ENCODE measurements at regions not wholly inside any gene's neighbourhood (a gene's known extent, or its start where the extent isn't known, plus 50 kb on each side); places are given as distances from the start of the nearest gene placed in this dataset.
"Not testable (repeated sequence)": the region's sequence is repeated elsewhere in the genome, so short reads cannot be mapped to it uniquely, and the experiment has no call there.

GRCh38 chr18:38243291-38243690 lies 677.7 kb upstream of the CELF4 start:
- no peak for DNase-seq

GRCh38 chr18:38241736-38242135 lies 676.1 kb upstream of the CELF4 start:
- DNase-seq, result no peak

DNA sequence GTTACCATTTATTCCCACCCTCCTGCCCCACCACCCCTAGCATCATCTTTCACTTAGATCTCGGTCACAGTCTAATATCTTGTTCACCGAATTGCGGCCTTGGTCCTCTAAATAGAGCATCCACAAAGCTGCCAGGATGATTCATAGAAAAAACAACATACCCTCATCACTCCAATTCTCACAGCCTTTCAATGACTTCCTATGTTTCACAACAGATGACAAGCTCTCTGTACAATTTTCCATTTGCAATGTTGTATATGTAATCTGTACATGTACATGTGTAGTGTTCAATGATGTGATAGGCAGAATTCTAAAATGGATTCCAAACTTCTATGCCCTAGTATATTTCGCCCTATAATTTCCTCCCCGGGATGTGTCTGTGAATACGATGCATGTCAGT lies 675.6 kb upstream of the CELF4 start:
- no peak for DNase-seq

GRCh38 chr18:38239606-38240005 lies 674.0 kb upstream of the CELF4 start:
- no peak for DNase-seq

DNA sequence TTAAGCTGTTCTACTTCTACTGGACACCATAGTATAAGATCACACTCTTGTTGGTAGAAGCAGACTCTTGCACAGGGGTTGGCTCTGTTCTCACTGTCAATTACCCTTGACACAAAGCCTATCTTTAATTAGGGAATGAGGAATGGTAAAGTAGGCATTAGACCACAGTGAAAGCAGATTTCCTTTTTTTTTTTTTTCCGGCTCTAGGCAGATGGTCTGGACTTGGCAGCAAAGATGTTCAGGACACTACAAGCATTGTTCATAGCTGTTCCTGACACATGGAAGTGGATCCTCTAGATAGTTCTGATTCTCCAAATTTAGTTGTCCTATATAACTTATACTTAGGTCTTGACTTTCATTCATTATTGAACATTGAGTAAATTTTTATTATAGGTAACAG lies 672.2 kb upstream of the CELF4 start:
- no peak for DNase-seq

DNA sequence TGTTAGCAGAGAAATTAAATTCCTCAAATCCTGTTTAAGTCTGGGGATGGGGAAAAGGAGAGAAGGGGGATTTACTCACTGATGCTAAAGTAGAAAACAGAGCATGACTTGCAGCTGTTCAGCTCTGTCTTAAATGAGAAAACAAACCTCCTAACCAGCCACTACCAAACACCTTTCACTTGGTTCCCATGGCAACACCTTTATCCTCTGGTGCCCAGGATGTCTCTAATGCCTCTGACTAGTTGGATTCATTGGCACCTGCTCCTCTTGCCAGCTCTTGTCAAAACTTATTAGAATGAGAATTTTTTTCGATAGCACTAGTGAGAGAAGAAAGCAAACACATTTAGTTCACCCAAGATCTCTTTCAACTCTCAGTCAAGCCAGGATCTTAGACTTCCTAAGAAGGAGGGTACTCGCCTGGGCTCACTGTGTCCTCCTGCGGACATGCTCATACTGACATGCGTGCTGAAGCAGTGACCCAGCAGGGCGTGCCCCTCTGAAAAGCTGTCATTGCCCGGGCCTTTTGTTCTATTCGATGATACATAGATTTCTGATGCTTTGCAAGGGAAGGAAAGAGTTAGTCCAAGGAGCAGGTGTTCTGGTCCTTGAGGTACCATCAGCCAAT lies 656.0 kb upstream of the CELF4 start:
- DNase-seq, result no peak

- DNase-seq, result no peak
Observed at GRCh38 chr18:38198956-38199355, 633.4 kb upstream of the CELF4 start.

DNA sequence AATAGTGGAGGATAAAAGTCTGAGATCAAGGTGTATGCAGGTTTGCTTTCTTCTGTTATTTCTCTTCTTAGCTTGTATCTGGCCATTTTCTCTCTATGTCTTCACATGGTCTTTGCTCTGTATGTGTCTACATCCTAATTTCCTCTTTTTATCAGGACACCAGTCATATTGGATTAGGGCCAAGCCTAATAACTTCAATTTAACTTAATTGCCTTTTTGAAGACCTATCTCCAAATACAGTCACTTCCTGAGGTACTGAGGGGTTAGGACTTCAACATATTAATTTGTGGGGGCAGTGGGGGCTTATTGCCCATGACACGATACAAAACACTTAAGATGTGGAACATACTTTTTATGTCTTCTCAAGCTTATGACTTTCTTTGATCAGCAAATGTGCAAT lies 632.9 kb upstream of the CELF4 start:
- DNase-seq, result no peak

GRCh38 chr18:38186491-38186890 lies 620.9 kb upstream of the CELF4 start:
- no peak for DNase-seq

DNA sequence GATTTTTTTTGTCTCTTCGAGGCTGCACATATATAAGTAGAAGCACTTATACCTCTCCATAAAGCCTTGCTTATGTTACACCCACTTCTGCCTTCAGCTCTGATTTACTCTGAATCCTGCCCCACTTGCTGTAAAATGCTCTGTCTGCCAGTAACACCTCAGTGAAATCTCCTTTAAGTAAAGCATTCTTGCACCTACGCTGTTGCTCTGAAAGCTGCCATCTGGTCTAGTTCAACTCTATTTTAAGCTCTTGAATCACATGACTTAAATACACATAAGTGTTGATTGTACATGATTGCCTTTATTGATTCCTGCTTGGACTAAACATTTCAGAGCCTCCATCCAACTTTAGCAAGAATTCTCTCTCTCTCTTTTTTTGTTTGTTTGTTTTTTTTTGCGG lies 609.0 kb upstream of the CELF4 start:
- no peak for DNase-seq

- DNase-seq, result no peak
Observed at GRCh38 chr18:38174173-38174572, 608.6 kb upstream of the CELF4 start.

- DNase-seq, result no peak
Observed at GRCh38 chr18:38170845-38171244, 605.2 kb upstream of the CELF4 start.

DNA sequence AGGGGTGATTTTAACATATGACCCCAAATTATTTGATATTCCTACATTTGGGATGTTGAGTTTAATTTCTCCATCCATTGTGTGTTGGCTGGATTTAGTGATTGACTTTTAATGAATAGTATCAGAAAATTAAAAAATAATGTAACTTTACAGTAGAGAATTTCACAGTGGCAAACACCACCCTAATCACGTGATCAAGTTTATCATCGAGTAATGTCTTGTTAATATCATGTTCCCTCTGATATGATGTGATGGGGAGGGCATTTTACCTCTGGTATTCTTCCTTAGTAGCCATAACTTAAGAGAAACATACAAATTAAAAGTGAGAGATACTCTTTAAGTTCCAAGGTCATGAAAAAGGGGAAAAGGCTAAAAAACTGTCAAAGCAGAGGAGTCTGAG lies 602.0 kb upstream of the CELF4 start:
- DNase-seq, result no peak

DNA sequence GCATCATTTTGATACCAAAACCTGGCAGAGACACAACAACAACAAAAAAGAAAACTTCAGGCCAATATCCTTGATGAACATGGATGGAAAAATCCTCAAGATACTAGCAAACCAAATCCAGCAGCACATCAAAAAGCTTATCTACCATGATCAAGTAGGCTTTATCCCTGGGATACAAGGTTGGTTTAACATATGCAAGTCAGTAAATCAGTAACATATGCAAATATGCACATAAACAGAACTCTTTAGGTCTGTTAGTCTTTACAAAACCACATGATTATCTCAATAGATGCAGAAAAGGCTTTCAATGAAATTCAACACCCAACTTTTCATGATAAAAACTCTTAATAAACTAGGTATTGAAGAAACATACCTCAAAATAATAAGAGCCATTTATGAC lies 587.5 kb upstream of the CELF4 start:
- DNase-seq, result not testable (repeated sequence)

- DNase-seq, result no peak
Observed at GRCh38 chr18:38116716-38117115, 551.1 kb upstream of the CELF4 start.

- no peak for DNase-seq
Observed at GRCh38 chr18:38115201-38115600, 549.6 kb upstream of the CELF4 start.

DNA sequence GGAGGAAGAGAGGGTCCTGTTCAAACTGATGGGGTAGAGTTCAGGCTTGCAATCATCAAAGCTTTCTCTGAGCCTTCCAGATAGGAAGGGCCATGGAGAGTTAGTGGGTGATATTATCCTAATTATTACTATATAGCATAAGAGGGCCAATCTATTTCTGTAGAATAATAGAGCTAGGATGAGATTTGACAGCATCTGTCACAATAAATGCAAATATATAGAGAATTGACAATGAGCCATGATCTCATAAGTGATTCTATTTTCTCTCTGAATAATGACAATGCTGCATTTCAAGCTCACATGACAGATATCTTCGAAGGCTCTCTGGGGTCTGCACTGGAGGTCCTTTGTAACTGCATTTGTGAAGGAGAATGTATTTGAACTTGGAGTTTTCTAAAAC lies 521.9 kb upstream of the CELF4 start:
- no peak for DNase-seq

GRCh38 chr18:38081516-38081915 lies 515.9 kb upstream of the CELF4 start:
- no peak for DNase-seq

DNA sequence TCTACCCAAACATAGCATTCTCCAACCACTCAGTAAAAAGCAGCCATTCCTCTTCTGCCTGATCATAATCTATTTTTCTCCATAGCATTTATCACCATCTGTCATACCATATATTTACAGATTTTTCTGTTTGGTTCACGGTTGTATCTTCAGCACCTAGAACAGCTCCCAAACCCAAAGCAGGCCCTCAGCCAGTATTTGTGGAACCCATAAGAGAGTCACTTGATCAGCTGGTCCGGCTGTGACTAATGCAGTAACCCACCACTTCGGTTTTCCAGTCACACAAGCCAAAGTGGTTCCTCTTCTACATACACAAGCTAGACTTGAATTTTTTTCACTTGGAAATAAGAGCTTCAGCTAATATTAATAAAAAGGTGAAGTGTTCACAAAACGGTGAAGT lies 511.6 kb upstream of the CELF4 start:
- no peak for DNase-seq

DNA sequence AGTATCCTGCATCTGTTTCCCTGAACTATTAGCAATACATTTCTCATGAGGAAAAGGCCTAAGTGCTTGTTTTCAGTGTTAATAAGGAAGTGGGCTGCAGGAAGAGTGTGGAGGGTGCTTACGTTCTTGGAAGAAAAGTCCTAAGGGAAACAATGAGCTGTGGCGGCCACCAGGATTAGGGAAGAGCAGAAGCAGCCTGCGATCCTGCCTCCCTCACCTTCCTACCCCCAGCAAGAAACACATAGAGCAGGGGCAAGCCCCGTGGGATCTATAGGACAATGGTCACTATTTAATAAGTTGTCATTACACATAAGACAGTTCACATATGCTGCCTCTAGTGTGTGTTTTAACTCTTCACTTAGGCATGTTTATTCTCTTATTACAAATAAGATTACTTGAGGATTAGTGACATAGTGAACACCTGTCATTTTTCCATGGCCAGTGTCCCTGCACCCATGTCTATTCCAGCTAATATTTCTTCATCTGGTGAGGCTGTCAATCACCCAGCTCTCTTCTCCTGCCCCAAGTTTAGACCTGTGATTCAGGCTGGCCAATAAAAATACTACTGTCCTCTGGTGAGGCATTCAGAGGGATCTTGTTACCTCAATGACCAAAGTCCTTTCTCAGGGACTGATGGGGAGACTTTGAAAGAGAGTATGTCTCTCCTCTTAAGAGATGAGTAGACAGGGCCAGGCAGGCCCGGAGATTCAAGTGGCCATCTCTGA lies 510.9 kb upstream of the CELF4 start:
- DNase-seq, result no peak

DNA sequence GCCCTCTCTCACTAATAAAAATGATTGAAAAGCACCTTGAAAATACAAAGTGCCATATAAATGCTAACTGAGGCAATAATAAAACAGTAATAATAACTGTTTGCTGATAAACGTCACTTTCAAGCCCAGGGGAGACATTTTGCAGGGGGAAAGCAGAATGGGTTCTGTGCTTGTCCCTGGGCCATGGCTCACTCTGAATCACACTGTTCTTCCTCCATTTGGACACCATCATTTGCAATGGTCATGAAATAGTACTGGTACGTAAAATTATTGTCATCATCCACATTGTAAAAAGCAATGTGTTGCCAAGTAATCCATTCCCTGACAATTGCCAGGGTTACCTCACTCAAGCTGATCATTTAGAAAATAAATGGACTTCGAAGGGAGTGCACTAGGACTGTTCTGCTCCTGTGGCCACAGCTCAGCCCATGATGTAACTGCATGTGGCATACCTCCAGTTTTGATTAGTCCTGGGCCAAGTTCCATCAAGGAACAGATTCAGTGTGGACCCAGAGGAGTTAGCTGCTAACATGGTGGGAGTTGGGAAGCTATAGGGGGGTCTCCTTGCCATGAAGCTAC lies 508.8 kb upstream of the CELF4 start:
- DNase-seq, result no peak

DNA sequence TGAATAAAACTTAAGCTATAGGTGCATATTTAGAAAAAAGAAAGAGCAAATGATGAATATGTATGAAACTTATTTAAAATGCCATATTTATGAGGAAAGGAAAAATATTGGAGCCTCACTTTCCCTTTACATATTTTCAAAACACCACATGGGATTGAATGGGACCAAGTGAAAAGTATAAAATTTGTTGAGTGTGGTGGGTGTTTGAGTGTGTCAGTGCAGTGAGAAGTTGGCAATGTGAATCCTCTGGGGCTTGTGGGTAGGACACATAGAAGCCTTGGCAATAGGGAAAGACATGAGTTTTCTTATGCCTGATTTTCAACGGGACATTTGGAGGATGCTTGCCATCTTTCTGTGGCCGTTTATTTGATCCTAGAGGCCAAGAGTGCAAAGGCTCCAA lies 502.2 kb upstream of the CELF4 start:
- DNase-seq, result no peak

DNA sequence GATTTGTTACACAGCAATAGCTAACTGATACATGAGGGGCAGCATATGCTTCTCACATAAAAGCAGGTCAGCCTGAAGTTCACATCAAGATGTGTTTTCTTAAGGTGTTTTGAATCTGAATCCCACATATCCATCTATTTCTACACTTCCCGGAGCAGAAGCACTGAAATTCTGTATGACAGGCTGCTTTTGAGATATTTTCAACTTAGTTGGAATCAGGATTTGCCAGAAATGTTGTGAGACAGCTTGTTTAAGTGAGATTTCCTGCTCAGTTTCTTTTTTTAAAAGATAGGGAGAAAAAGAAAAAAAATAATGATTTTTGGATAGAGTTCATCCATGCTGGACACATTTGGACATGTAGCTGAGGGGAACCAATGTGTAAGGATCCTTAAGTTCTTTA lies 501.5 kb upstream of the CELF4 start:
- no peak for DNase-seq

GRCh38 chr18:38052879-38053590 lies 487.4 kb upstream of the CELF4 start:
- DNase-seq, result no peak
